ENCODE measurements at regions not wholly inside any gene's neighbourhood (a gene's known extent, or its start where the extent isn't known, plus 50 kb on each side); places are given as distances from the start of the nearest gene placed in this dataset.

DNA sequence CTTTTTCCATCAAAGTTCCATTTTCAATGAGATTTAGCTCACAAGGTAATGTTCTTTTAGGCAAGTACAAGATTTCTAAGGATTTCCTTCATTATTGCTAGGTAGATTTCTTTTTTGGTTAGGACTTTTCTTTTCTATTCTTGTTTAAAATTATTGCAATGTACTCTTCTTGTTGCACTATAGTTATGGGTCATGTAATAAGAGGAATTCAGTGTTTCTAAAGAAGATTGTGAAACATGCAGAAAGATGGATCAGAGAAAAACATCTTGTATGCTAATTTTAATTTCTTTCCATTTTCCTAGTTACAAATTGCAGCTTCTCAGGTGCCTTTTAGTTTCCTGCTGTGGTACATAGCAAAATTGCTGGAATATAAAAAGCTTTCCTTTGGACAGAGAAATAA is 56.1 kb downstream of the BTG1 start:
- Histone ChIP-seq H3K4me1 (ENCODE audit: control insufficient read depth in 5 of 5, insufficient read depth in 5 of 5, low read length in 5 of 5) (peaks cover 0 to 8% (median 0%) of the 10 kb centered on the region in 5 donors), H3K4me3 (no peak overlapping the region), H3K27me3 (ENCODE audit: control insufficient read depth in 3 of 3, insufficient read depth in 3 of 3, low read length in 2 of 3) (no peaks in the 10 kb centered on the region)

DNA sequence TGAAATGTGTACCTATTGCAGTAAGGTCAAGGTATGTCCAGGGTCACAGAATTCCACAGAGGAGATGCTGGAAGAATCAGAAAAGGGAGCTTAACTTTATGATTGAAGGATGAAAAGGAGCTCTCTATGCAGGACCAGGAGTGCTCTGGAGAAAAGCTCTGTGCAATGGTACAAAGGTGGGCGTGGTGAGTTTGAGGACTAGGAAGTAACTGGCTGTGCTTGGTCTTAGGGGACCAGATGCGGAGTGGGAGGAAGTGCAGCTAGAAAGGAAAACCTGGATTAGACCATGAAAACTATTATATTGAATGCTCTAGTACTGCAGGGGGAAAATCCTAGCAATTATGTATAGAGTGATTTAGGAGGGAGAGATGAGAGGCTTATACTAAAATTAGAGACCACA is 56.8 kb downstream of the BTG1 start:
- DNase-seq (no peak), ATAC-seq (ENCODE audit: insufficient read depth, low FRiP score) (no peak)
- Histone ChIP-seq H3K27ac (ENCODE audit: low read depth in 1 of 2, low read length in 1 of 2) (no peak overlapping the region), H3K4me3 (no peak overlapping the region), H3K9me3 (ENCODE audit: control insufficient read depth in 4 of 4, insufficient read depth in 3 of 4, low read length in 3 of 4) (no peaks in the 10 kb centered on the region), H3K9ac (ENCODE audit: insufficient read depth in 1 of 2, low read length in 2 of 2) (no peak overlapping the region), H3K4me1 (ENCODE audit: control insufficient read depth in 5 of 5, insufficient read depth in 5 of 5, low read length in 5 of 5) (peaks cover 0 to 7% (median 0%) of the 10 kb centered on the region in 5 donors), H3K36me3 (ENCODE audit: control insufficient read depth in 4 of 4, insufficient read depth in 4 of 4, low read length in 4 of 4) (no peaks in the 10 kb centered on the region), H3K27me3 (ENCODE audit: control insufficient read depth in 3 of 3, insufficient read depth in 3 of 3, low read length in 2 of 3) (no peaks in the 10 kb centered on the region)
- 61 to 66% methylated on average over 2 of the region's 2 CpGs for WGBS, 2 donors
- TF ChIP-seq, protein P1, sequence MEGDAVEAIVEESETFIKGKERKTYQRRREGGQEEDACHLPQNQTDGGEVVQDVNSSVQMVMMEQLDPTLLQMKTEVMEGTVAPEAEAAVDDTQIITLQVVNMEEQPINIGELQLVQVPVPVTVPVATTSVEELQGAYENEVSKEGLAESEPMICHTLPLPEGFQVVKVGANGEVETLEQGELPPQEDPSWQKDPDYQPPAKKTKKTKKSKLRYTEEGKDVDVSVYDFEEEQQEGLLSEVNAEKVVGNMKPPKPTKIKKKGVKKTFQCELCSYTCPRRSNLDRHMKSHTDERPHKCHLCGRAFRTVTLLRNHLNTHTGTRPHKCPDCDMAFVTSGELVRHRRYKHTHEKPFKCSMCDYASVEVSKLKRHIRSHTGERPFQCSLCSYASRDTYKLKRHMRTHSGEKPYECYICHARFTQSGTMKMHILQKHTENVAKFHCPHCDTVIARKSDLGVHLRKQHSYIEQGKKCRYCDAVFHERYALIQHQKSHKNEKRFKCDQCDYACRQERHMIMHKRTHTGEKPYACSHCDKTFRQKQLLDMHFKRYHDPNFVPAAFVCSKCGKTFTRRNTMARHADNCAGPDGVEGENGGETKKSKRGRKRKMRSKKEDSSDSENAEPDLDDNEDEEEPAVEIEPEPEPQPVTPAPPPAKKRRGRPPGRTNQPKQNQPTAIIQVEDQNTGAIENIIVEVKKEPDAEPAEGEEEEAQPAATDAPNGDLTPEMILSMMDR (IDR thresholded peaks at IDR 0.05; ENCODE audit: control extremely low read depth, extremely low read depth) = no peak

More for the DNA sequence above, 56.1 kb downstream of the BTG1 start:
- TF ChIP-seq, protein P1 (IDR thresholded peaks at IDR 0.05; ENCODE audit: control extremely low read depth, extremely low read depth) = no peak
- Histone ChIP-seq H3K9me3 (ENCODE audit: control insufficient read depth in 4 of 4, insufficient read depth in 3 of 4, low read length in 3 of 4) (no peaks in the 10 kb centered on the region), H3K36me3 (ENCODE audit: control insufficient read depth in 4 of 4, insufficient read depth in 4 of 4, low read length in 4 of 4) (no peaks in the 10 kb centered on the region), H3K27ac (ENCODE audit: low read depth in 1 of 2, low read length in 1 of 2) (no peak overlapping the region), H3K9ac (ENCODE audit: insufficient read depth in 1 of 2, low read length in 2 of 2) (no peak overlapping the region)
- DNase-seq (no peak), ATAC-seq (ENCODE audit: insufficient read depth, low FRiP score) (no peak)

DNA sequence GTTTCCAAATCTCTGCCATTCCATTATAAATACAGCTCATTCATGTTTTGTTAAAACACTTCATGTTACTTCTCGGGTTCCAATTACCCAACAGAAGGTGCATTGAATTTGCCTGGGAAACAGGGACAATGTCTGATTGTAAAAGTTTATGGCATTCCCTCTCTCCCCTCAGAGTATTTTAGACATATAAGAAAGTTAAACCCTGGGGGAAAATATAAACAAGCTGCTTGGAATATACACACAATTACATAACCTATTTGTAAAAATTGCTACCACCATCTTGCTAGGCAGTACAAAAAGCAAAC is 60.0 kb downstream of the BTG1 start:
- 84 to 93% methylated on average over 1 of the region's 1 CpG for WGBS, 2 donors
- Histone ChIP-seq H3K9me3 (ENCODE audit: control insufficient read depth in 4 of 4, insufficient read depth in 3 of 4, low read length in 3 of 4) (no peaks in the 10 kb centered on the region), H3K36me3 (ENCODE audit: control insufficient read depth in 4 of 4, insufficient read depth in 4 of 4, low read length in 4 of 4) (no peaks in the 10 kb centered on the region), H3K4me3 (no peak overlapping the region), H3K27ac (ENCODE audit: low read depth in 1 of 2, low read length in 1 of 2) (no peak overlapping the region), H3K9ac (ENCODE audit: insufficient read depth in 1 of 2, low read length in 2 of 2) (no peak overlapping the region), H3K4me1 (ENCODE audit: control insufficient read depth in 5 of 5, insufficient read depth in 5 of 5, low read length in 5 of 5) (peaks cover 0 to 11% (median 3%) of the 10 kb centered on the region in 5 donors), H3K27me3 (ENCODE audit: control insufficient read depth in 3 of 3, insufficient read depth in 3 of 3, low read length in 2 of 3) (no peaks in the 10 kb centered on the region)
- no peak for ATAC-seq (ENCODE audit: insufficient read depth, low FRiP score)
- no peak for DNase-seq
- TF ChIP-seq, protein P1 (IDR thresholded peaks at IDR 0.05; ENCODE audit: control extremely low read depth, extremely low read depth) = no peak

DNA sequence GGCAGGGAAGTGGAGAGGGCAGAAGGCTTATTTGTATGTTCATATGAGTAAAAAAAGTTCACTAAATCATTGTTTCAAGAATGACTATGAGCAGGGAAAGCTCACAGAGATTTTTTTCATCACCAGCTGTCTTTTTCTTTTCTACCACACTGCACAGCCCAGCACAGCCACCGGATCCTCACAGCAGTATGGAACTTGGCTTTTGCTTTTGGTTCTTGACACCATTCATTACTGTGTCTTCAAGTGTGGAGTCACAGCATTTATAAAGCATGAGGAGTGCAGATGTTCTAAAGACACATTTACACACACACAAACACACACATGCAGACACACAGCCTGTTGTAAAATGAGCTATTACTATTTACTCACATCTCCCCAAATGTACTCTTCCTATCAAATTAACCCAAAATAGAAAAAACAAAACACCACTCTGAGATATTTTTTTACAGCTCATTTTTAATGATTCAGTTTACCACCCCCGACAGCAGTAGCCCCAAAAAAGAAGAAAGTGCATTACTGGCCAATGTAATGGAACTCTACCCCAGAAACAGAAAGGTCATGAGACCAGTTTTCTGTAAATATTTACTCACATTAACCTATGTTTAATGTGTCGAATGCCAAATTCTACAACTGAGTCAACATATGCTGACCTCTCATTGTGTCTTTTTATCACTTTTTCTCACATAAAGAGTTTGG is 60.5 kb downstream of the BTG1 start:
- 78 to 83% methylated on average over 3 of the region's 3 CpGs for whole genome bisulfite sequencing, 2 donors
- no peaks in the 10 kb centered on the region for H3K36me3 ChIP-seq (ENCODE audit: control insufficient read depth in 4 of 4, insufficient read depth in 4 of 4, low read length in 4 of 4)

More for the DNA sequence above, 60.5 kb downstream of the BTG1 start:
- TF ChIP-seq, protein P1 (IDR thresholded peaks at IDR 0.05; ENCODE audit: control extremely low read depth, extremely low read depth) = no peak
- Histone ChIP-seq H3K27me3 (ENCODE audit: control insufficient read depth in 3 of 3, insufficient read depth in 3 of 3, low read length in 2 of 3) (no peaks in the 10 kb centered on the region), H3K9ac (ENCODE audit: insufficient read depth in 1 of 2, low read length in 2 of 2) (no peak overlapping the region), H3K9me3 (ENCODE audit: control insufficient read depth in 4 of 4, insufficient read depth in 3 of 4, low read length in 3 of 4) (no peaks in the 10 kb centered on the region), H3K4me1 (ENCODE audit: control insufficient read depth in 5 of 5, insufficient read depth in 5 of 5, low read length in 5 of 5) (peaks cover 0 to 12% (median 3%) of the 10 kb centered on the region in 5 donors), H3K4me3 (no peak overlapping the region), H3K27ac (ENCODE audit: low read depth in 1 of 2, low read length in 1 of 2) (no peak overlapping the region)
- ATAC-seq (ENCODE audit: insufficient read depth, low FRiP score) (no peak), DNase-seq (peak; percentile 18 to 72 (median 68))
